ENCODE measurements at regions not wholly inside any gene's neighbourhood (a gene's known extent, or its start where the extent isn't known, plus 50 kb on each side); places are given as distances from the start of the nearest gene placed in this dataset.
"Not testable (repeated sequence)": the region's sequence is repeated elsewhere in the genome, so short reads cannot be mapped to it uniquely, and the experiment has no call there.

- Histone ChIP-seq H3K27ac (ENCODE audit: low read depth, low read length) (no peak overlapping the region), H3K4me3 (ENCODE audit: low read length) (no peak overlapping the region), H3K9me3 (ENCODE audit: control insufficient read depth, low read length) (no peaks in the 10 kb centered on the region), H3K27me3 (ENCODE audit: control insufficient read depth, insufficient read depth, low read length, poor library complexity, severe bottlenecking) (no peaks in the 10 kb centered on the region), H3K4me1 (ENCODE audit: control insufficient read depth, insufficient read depth, low read length) (no peaks in the 10 kb centered on the region), H3K36me3 (ENCODE audit: control insufficient read depth, insufficient read depth, low read length) (no peaks in the 10 kb centered on the region), H3K9ac (ENCODE audit: extremely low read depth, low read length, poor library complexity, severe bottlenecking) (no peak overlapping the region)
- Mint-ChIP-seq H3K9me3 (no peaks in the 10 kb centered on the region), H3K4me1 (no peaks in the 10 kb centered on the region), H3K27me3 (ENCODE audit: insufficient read depth) (peaks cover 2% of the 10 kb centered on the region), H3K36me3 (ENCODE audit: low read depth) (no peaks in the 10 kb centered on the region), H3K4me3 (no peak overlapping the region), H3K27ac (no peak overlapping the region)
- TF ChIP-seq CTCF (conservative IDR thresholded peaks at IDR 0.05) = no peak
- DNase-seq = no peak
- 92 to 96% methylated on average over 6 to 7 of the region's 7 CpGs for WGBS, 2 experiments (ENCODE audit: insufficient coverage in 1 of 2, insufficient read length in 1 of 2)
Observed at GRCh38 chr1:55443175-55443915, 228.2 kb upstream of the USP24 start.

DNA sequence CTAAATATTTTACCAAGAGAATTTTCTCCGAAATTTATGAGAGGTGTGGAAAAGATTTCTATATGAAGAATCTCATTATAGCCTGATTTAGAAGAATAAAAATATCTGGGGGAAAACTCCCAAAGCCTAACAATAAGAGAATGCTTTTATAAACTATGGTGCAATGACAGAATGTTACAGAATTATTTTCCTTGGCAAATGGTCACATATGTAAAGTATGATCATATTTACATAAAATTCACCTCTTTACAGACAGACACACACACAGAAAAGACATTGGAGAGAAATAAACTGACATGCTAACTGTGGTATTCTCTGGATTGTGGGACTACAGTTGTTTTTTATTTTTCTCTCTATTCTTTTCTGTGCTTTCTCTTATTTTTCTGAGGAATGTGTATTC lies 226.3 kb upstream of the USP24 start:
- H3K36me3 Mint-ChIP-seq (ENCODE audit: low read depth) = no peaks in the 10 kb centered on the region
- no peak for DNase-seq
- no peaks in the 10 kb centered on the region for H3K4me1 Mint-ChIP-seq
- Histone ChIP-seq H3K4me1 (ENCODE audit: control insufficient read depth, insufficient read depth, low read length) (no peaks in the 10 kb centered on the region), H3K27me3 (ENCODE audit: control insufficient read depth, insufficient read depth, low read length, poor library complexity, severe bottlenecking) (no peaks in the 10 kb centered on the region), H3K36me3 (ENCODE audit: control insufficient read depth, insufficient read depth, low read length) (no peaks in the 10 kb centered on the region), H3K27ac (ENCODE audit: low read depth, low read length) (no peak overlapping the region), H3K4me3 (ENCODE audit: low read length) (no peak overlapping the region), H3K9ac (ENCODE audit: extremely low read depth, low read length, poor library complexity, severe bottlenecking) (no peak overlapping the region), H3K9me3 (ENCODE audit: control insufficient read depth, low read length) (no peaks in the 10 kb centered on the region)
- no peak overlapping the region for H3K27ac Mint-ChIP-seq
- no peak overlapping the region for H3K4me3 Mint-ChIP-seq
- 100% methylated on average over 1 of the region's 1 CpG; no CpG with 5 or more reads in 1 of the 2 experiments for whole genome bisulfite sequencing, 2 experiments (ENCODE audit: insufficient coverage in 1 of 2, insufficient read length in 1 of 2)
- H3K9me3 Mint-ChIP-seq = no peaks in the 10 kb centered on the region
- H3K27me3 Mint-ChIP-seq (ENCODE audit: insufficient read depth) = peaks cover 5% of the 10 kb centered on the region
- TF ChIP-seq CTCF (conservative IDR thresholded peaks at IDR 0.05) = no peak

DNA sequence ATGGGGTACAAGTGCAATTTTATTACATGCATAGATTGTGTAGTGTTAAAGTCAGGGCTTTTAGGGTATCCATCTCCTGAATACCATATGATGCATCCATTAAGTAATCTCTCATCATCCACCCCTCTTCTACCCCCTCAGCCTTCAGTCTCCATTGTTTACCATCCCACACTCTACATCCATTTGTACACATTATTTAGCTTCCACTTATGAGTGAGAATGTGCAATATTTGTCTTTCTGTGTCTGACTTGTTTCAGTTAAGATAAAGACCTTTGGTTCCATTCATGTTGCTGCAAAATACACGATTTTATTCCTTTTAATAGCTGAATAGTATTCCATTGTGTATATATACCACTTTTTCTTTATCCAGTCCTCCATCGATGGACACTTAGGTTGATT lies 222.5 kb upstream of the USP24 start:
- Mint-ChIP-seq H3K27ac (no peak overlapping the region), H3K4me3 (no peak overlapping the region), H3K9me3 (no peaks in the 10 kb centered on the region), H3K4me1 (no peaks in the 10 kb centered on the region), H3K36me3 (ENCODE audit: low read depth) (no peaks in the 10 kb centered on the region), H3K27me3 (ENCODE audit: insufficient read depth) (peaks cover 12% of the 10 kb centered on the region)
- Histone ChIP-seq H3K36me3 (ENCODE audit: control insufficient read depth, insufficient read depth, low read length) (no peaks in the 10 kb centered on the region), H3K27ac (ENCODE audit: low read depth, low read length) (no peak overlapping the region), H3K9ac (ENCODE audit: extremely low read depth, low read length, poor library complexity, severe bottlenecking) (no peak overlapping the region), H3K4me3 (ENCODE audit: low read length) (no peak overlapping the region), H3K9me3 (ENCODE audit: control insufficient read depth, low read length) (no peaks in the 10 kb centered on the region), H3K27me3 (ENCODE audit: control insufficient read depth, insufficient read depth, low read length, poor library complexity, severe bottlenecking) (no peaks in the 10 kb centered on the region), H3K4me1 (ENCODE audit: control insufficient read depth, insufficient read depth, low read length) (no peaks in the 10 kb centered on the region)
- DNase-seq = no peak
- no peak for TF ChIP-seq CTCF (conservative IDR thresholded peaks at IDR 0.05)
- WGBS, 2 experiments (ENCODE audit: insufficient coverage in 1 of 2, insufficient read length in 1 of 2) = 0% methylated on average over 1 of the region's 2 CpGs; no CpG with 5 or more reads in 1 of the 2 experiments

DNA sequence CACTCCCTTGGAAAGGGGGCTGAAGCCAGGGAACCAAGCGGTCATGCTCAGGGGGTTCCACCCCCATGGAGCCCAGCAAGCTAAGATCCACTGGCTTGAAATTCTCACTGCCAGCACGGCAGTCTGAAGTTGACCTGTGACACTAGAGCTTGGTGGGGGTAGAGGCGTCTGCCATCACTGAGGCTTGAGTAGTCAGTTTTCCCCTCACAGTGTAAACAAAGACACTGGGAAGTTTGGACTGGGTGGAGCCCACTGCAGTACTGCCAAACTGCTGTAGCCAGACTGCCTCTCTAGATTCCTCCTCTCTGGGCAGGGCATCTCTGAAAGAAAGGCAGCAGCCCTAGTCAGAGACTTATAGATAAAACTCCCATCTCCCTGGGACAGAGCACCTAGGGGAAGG lies 215.6 kb upstream of the USP24 start:
- not testable (repeated sequence) for H3K9ac ChIP-seq (ENCODE audit: extremely low read depth, low read length, poor library complexity, severe bottlenecking); H3K27ac Mint-ChIP-seq

DNA sequence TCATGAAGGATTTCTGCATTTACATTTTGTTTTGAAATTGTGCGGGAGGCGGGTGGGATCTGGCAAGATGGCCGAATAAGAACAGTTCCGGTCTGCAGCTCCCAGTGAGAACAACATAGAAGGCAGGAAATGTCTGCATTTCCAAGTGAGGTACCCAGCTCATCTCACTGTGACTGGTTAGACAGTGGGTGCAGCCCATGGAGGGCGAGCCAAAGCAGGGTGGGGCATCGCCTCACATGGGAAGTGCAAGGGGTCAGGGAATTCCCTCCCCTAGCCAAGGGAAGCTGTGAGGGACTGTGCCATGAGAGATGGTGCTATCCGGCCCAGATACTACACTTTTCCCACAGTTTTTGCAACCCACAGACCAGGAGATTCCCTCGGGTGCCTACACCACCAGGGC lies 215.0 kb upstream of the USP24 start:
- H3K27ac ChIP-seq (ENCODE audit: low read depth, low read length); H3K4me3 ChIP-seq (ENCODE audit: low read length); H3K4me1 Mint-ChIP-seq; DNase-seq; H3K36me3 Mint-ChIP-seq (ENCODE audit: low read depth); H3K9me3 ChIP-seq (ENCODE audit: control insufficient read depth, low read length); H3K27me3 Mint-ChIP-seq (ENCODE audit: insufficient read depth); H3K4me3 Mint-ChIP-seq; H3K4me1 ChIP-seq (ENCODE audit: control insufficient read depth, insufficient read depth, low read length); H3K9ac ChIP-seq (ENCODE audit: extremely low read depth, low read length, poor library complexity, severe bottlenecking); H3K36me3 ChIP-seq (ENCODE audit: control insufficient read depth, insufficient read depth, low read length); H3K9me3 Mint-ChIP-seq; H3K27ac Mint-ChIP-seq; H3K27me3 ChIP-seq (ENCODE audit: control insufficient read depth, insufficient read depth, low read length, poor library complexity, severe bottlenecking): not testable (repeated sequence)
- WGBS, 2 experiments (ENCODE audit: insufficient coverage in 1 of 2, insufficient read length in 1 of 2) = 89 to 91% methylated on average over 6 to 8 of the region's 8 CpGs

More for the DNA sequence above, 215.6 kb upstream of the USP24 start:
- not testable (repeated sequence) for H3K36me3 Mint-ChIP-seq (ENCODE audit: low read depth); H3K4me1 Mint-ChIP-seq; DNase-seq; H3K4me3 Mint-ChIP-seq; H3K4me3 ChIP-seq (ENCODE audit: low read length); H3K9me3 ChIP-seq (ENCODE audit: control insufficient read depth, low read length); H3K27me3 ChIP-seq (ENCODE audit: control insufficient read depth, insufficient read depth, low read length, poor library complexity, severe bottlenecking); H3K27ac ChIP-seq (ENCODE audit: low read depth, low read length); H3K36me3 ChIP-seq (ENCODE audit: control insufficient read depth, insufficient read depth, low read length); H3K9me3 Mint-ChIP-seq; H3K4me1 ChIP-seq (ENCODE audit: control insufficient read depth, insufficient read depth, low read length); H3K27me3 Mint-ChIP-seq (ENCODE audit: insufficient read depth)
- WGBS, 2 experiments (ENCODE audit: insufficient coverage in 1 of 2, insufficient read length in 1 of 2) = 95 to 96% methylated on average over 3 of the region's 3 CpGs

Data from endodermal cell (in vitro differentiated cells).